Thyroid gland (tissue), 4 donors: ENCODE measurements at regions not wholly inside any gene's neighbourhood (a gene's known extent, or its start where the extent isn't known, plus 50 kb on each side); places are given as distances from the start of the nearest gene placed in this dataset.
"Not testable (repeated sequence)": the region's sequence is repeated elsewhere in the genome, so short reads cannot be mapped to it uniquely, and the experiment has no call there.

Experiments
- DNase-seq, 2 donors: peaks; one replicate each; pipeline ENCODE4 v3.0.0-alpha.2; 2019
- H3K27ac ChIP-seq, 3 donors: fragments of 200-600 bp; sonication (generic); 1 replicate in 2 of 3; 2 replicates in 1 of 3; pipeline ENCODE4 v1.5.1; 2016 to 2019; ENCODE audit warnings: mild to moderate bottlenecking in 1 of 3, moderate library complexity in 1 of 3
- H3K27me3 ChIP-seq: fragments of 200-600 bp; sonication (generic); one replicate; pipeline ENCODE4 v1.5.1; 2019
- H3K36me3 ChIP-seq, 2 donors: fragments of 200-600 bp; sonication (generic); one replicate each; pipeline ENCODE4 v1.5.1; 2016 to 2019
- H3K4me1 ChIP-seq, 2 donors: fragments of 200-600 bp; sonication (generic); one replicate each; pipeline ENCODE4 v1.5.1; 2017 to 2019
- H3K4me3 ChIP-seq, 3 donors: fragments of 200-600 bp; sonication (generic); replicated peaks in 1 of 3; 1 replicate in 2 of 3; 2 replicates in 1 of 3; pipeline ENCODE4 v1.5.1; 2016; ENCODE audit warnings: mild to moderate bottlenecking in 1 of 3
- H3K9me3 ChIP-seq: fragments of 200-600 bp; sonication (generic); one replicate; pipeline ENCODE4 v1.5.1; 2017
- CTCF ChIP-seq, 6 experiments: fragments of 200-600 bp in 3 of 6; fragments of 450-650 bp in 3 of 6; sonication (generic) in 3 of 6; IDR thresholded peaks; one replicate each; pipeline ENCODE4 v1.5.1; 2016 to 2019; ENCODE audit warnings: antibody characterized with exemption in 6 of 6, mild to moderate bottlenecking in 2 of 6, inconsistent platforms in 1 of 6, moderate library complexity in 1 of 6
- POLR2A ChIP-seq, 2 donors: fragments of 450-650 bp; IDR thresholded peaks; one replicate each; pipeline ENCODE4 v1.6.1; 2017; ENCODE audit warnings: antibody characterized with exemption in 2 of 2, mild to moderate bottlenecking in 2 of 2, moderate library complexity in 1 of 2
- WGBS, 2 donors: methylation state at CpG; one replicate each; pipeline ENCODE4 v1.1.5; 2017; 5-methylcytosine and 5-hydroxymethylcytosine counted together
- intact Hi-C: fragments of 100-400 bp; cut with DNase I; formaldehyde crosslinking; loops from one replicate; pipeline ENCODE4 v1.15.1; 2023

- WGBS, 2 donors = 82 to 90% methylated on average over 4 of the region's 4 CpGs
- Histone ChIP-seq H3K4me3 (no peak overlapping the region), H3K4me1 (no peaks in the 10 kb centered on the region), H3K27me3 (no peaks in the 10 kb centered on the region), H3K36me3 (no peaks in the 10 kb centered on the region), H3K9me3 (no peaks in the 10 kb centered on the region), H3K27ac (no peak overlapping the region)
- DNase-seq = no peak
- TF ChIP-seq CTCF (IDR thresholded peaks at IDR 0.05) (no peak), POLR2A (IDR thresholded peaks at IDR 0.05) (no peak)
- intact Hi-C loops = no loop called here
Measured at GRCh38 chr3:16075647-16076046, 98.8 kb upstream of the GALNT15 start.

GRCh38 chr3:16076564-16076963 is 97.9 kb upstream of the GALNT15 start:
- no peaks in the 10 kb centered on the region for H3K27me3 ChIP-seq
- intact Hi-C loops = no loop called here
- no peaks in the 10 kb centered on the region for H3K36me3 ChIP-seq
- no peaks in the 10 kb centered on the region for H3K4me1 ChIP-seq
- DNase-seq = no peak
- H3K9me3 ChIP-seq = no peaks in the 10 kb centered on the region
- TF ChIP-seq POLR2A (IDR thresholded peaks at IDR 0.05) (no peak), CTCF (IDR thresholded peaks at IDR 0.05) (no peak)
- 93 to 95% methylated on average over 2 of the region's 2 CpGs for WGBS, 2 donors
- H3K4me3 ChIP-seq = no peak overlapping the region
- no peak overlapping the region for H3K27ac ChIP-seq

GRCh38 chr3:16077146-16077545 is 97.3 kb upstream of the GALNT15 start:
- H3K4me3 ChIP-seq, intact Hi-C loops, H3K9me3 ChIP-seq, H3K27ac ChIP-seq, DNase-seq, H3K27me3 ChIP-seq, H3K36me3 ChIP-seq, H3K4me1 ChIP-seq: not testable (repeated sequence)
- WGBS, 2 donors = 95 to 98% methylated on average over 5 of the region's 5 CpGs

- WGBS, 2 donors = 73 to 77% methylated on average over 8 of the region's 8 CpGs
- H3K36me3 ChIP-seq, H3K27me3 ChIP-seq, H3K4me1 ChIP-seq, intact Hi-C loops, H3K9me3 ChIP-seq, H3K4me3 ChIP-seq, H3K27ac ChIP-seq, DNase-seq: not testable (repeated sequence)
Measured at GRCh38 chr3:16077681-16078080, 96.8 kb upstream of the GALNT15 start.

- TF ChIP-seq CTCF (IDR thresholded peaks at IDR 0.05) (no peak), POLR2A (IDR thresholded peaks at IDR 0.05) (no peak)
- no peak overlapping the region for H3K27ac ChIP-seq
- no peaks in the 10 kb centered on the region for H3K36me3 ChIP-seq
- H3K9me3 ChIP-seq = no peaks in the 10 kb centered on the region
- H3K4me3 ChIP-seq = no peak overlapping the region
- H3K27me3 ChIP-seq = no peaks in the 10 kb centered on the region
- no peak for DNase-seq
- WGBS, 2 donors = 77 to 86% methylated on average over 2 of the region's 2 CpGs
- intact Hi-C loops = no loop called here
- H3K4me1 ChIP-seq = no peaks in the 10 kb centered on the region
Measured at GRCh38 chr3:16079519-16079918, 95.0 kb upstream of the GALNT15 start.

GRCh38 chr3:16081661-16082060 is 92.8 kb upstream of the GALNT15 start:
- Histone ChIP-seq H3K27ac (no peak overlapping the region), H3K27me3 (no peaks in the 10 kb centered on the region), H3K36me3 (no peaks in the 10 kb centered on the region), H3K4me3 (no peak overlapping the region), H3K9me3 (no peaks in the 10 kb centered on the region), H3K4me1 (peaks cover 10 to 17% of the 10 kb centered on the region in 2 donors)
- intact Hi-C loops = no loop called here
- DNase-seq = no peak
- 90% methylated on average over 3 of the region's 3 CpGs for WGBS, 2 donors
- TF ChIP-seq POLR2A (IDR thresholded peaks at IDR 0.05) (no peak), CTCF (IDR thresholded peaks at IDR 0.05) (no peak)
